ENCODE measurements at regions not wholly inside any gene's neighbourhood (a gene's known extent, or its start where the extent isn't known, plus 50 kb on each side); places are given as distances from the start of the nearest gene placed in this dataset.
"Not testable (repeated sequence)": the region's sequence is repeated elsewhere in the genome, so short reads cannot be mapped to it uniquely, and the experiment has no call there.

DNA sequence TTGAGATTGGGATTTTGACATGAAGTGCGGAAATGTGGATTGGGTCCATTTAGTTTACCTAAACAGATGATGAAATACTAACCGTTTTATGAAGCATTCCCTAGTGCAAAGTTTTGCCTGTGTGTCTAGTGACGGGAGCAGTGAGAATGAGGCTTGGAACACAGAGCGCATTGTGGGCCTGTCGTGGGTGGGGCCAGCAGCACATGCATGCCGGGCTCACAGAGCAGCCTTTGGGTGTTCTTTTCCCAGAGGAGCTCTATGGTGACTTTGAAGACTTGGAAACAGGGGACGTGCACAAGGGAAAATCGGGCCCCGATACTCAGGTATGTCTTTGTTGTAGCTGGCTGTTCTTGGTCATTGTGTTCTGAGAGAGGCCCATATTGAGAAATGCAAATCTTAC is 388.1 kb downstream of the GOLGA6L6 start:
- not testable (repeated sequence) for H3K4me3 ChIP-seq (ENCODE audit: low read depth, low read length)

DNA sequence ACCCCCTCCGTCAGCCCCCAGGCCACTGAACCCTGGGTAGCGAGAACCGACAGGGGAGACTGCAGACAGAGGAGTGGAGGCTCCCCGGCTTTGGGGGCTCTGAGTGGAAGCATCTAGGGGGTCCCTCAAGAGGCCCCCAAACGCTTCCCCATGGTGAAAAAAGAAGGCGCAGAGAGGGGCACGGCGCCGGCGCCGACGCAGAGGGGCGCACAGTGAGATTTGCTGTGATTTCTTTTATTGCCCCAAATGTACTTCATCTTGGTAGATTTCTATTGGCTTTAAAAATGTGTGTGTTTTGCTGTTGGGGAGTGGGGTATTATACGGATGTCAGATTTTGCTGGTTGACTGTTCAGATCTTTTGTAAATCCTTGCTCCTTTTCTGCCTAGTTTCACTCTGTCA is 392.9 kb downstream of the GOLGA6L6 start:
- not testable (repeated sequence) for H3K4me3 ChIP-seq (ENCODE audit: low read depth, low read length)

DNA sequence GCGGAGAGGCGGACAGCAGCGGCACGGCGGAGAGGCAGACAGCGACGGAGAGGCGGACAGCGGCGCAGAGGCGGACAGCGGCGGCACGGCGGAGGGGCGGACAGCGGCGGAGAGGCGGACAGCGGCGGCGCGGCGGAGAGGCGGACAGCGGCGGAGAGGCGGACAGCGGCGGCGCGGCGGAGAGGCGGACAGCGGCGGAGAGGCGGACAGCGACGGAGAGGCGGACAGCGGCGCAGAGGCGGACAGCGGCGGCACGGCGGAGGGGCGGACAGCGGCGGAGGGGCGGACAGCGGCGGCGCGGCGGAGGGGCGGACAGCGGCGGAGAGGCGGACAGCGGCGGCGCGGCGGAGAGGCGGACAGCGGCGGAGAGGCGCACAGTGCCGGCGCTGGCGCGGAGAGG is 393.6 kb downstream of the GOLGA6L6 start:
- not testable (repeated sequence) for H3K4me3 ChIP-seq (ENCODE audit: low read depth, low read length)

DNA sequence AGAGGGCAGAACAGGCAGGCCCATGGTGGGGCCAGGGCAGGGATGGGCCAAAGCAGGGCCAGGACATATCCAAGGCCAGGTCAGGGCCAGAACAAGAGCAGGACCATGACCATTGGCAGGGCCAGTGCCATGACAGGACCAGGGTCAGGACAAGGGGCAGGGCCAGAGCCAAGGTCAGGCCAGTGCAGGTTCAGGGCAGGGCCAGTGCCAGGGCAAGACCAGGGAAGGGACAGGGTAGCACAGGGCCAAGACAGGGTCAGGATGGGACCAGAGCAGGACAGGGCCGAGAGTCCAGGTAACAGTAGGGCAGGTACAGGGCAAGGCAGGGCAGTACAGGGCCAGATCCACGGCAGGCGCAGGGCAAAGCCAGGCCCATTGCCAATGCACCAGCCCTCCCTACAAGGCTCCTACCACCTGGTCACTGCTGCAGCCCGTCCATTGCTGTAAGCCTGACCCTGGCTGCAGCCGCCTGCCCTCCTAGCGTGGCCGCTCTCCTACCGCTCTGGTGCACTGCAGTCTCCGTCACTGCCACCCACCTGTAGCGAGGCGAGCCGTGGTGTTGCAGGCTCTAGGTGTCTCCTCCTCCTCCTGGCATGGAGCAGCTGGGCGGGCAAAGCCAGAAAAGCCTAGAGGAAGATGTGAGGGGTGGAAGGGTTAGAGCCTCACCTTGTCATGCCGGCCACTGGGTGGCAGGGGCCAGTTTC is 397.1 kb downstream of the GOLGA6L6 start:
- H3K4me3 ChIP-seq (ENCODE audit: low read depth, low read length), result not testable (repeated sequence)

DNA sequence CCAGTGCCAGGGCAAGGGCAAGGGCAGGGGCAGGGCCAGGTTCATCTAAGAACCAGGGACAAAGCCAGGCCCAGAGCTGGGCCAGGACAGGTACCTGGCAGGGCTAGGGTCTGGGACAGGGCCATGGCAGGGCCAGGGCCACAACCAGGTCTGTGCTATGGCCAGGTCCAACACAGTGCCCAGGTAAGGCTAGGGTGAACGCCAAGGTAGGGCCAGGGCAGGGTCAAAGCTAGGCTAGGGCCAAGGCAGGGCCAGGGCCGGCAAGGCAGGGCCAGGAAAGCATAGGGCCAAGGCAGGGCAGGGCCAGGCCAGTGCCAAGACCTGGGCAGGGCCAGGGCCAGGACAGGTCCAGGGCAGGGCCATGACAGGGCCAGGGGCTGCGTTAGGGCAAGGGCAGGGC is 398.7 kb downstream of the GOLGA6L6 start:
- not testable (repeated sequence) for H3K4me3 ChIP-seq (ENCODE audit: low read depth, low read length)

DNA sequence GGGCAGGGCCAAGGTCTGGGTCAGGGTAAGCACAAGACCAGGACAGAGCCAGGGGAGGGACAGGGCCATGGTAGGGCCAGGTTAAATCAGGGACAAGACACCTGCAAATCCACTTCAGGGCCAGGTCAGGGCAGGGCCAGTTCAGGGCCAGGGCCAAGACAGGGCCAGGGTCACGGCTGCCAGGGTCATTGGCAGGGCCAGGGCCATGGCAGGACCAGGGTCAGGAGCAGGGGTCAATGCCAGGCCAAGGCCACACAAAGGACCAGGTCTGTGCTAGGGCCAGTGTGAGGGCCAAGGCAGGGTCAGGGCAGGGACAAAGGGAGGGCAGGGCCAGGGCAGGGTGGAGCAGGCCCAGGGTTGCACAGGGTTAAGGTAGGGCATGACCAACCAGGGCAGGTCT is 399.2 kb downstream of the GOLGA6L6 start:
- not testable (repeated sequence) for H3K4me3 ChIP-seq (ENCODE audit: low read depth, low read length)

DNA sequence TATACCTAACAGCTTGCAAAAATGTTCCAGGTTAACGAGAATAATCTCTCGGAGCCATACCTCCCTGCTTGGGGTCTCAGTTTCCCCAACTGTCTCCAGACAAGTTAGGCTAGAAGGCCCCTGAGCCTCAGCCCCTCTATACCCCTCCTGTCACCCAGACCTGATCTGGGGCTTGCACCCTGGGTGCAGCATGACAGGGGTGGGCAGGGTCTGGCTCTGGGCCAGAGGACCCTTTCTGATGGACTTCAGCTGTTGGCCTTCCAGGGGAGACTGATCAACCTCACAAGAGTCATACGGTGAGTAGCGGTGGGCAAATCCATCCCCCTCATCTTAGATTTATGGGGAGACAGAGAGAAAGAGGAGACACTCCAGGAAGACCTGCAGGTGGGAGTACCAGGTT is 416.9 kb downstream of the GOLGA6L6 start:
- not testable (repeated sequence) for H3K4me3 ChIP-seq (ENCODE audit: low read depth, low read length)

DNA sequence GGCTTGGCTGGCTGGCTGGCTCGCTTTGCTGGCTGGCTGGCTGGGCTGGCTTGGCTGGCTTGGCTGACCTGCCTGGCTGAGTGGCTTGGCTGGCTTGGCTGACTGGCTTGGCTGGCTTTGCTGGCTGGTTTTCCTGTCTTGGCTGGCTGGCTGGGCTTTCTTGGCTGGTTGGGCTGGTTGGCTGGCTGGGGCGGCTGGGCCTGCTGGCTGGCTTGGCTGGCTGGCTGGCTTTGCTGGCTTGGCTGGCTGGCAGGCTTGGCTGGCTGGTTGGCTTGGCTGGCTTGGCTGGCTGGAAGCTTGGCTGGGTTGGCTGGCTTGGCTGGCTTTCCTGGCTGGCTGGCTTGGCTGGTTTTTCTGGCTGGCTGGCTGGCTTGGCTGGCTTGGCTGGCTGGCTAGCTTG is 435.6 kb downstream of the GOLGA6L6 start:
- TF ChIP-seq, protein P1, sequence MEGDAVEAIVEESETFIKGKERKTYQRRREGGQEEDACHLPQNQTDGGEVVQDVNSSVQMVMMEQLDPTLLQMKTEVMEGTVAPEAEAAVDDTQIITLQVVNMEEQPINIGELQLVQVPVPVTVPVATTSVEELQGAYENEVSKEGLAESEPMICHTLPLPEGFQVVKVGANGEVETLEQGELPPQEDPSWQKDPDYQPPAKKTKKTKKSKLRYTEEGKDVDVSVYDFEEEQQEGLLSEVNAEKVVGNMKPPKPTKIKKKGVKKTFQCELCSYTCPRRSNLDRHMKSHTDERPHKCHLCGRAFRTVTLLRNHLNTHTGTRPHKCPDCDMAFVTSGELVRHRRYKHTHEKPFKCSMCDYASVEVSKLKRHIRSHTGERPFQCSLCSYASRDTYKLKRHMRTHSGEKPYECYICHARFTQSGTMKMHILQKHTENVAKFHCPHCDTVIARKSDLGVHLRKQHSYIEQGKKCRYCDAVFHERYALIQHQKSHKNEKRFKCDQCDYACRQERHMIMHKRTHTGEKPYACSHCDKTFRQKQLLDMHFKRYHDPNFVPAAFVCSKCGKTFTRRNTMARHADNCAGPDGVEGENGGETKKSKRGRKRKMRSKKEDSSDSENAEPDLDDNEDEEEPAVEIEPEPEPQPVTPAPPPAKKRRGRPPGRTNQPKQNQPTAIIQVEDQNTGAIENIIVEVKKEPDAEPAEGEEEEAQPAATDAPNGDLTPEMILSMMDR (IDR thresholded peaks at IDR 0.05; ENCODE audit: borderline replicate concordance, insufficient read depth, low read depth, low read length), result no peak
- no peak overlapping the region for H3K4me3 ChIP-seq (ENCODE audit: low read depth, low read length)

DNA sequence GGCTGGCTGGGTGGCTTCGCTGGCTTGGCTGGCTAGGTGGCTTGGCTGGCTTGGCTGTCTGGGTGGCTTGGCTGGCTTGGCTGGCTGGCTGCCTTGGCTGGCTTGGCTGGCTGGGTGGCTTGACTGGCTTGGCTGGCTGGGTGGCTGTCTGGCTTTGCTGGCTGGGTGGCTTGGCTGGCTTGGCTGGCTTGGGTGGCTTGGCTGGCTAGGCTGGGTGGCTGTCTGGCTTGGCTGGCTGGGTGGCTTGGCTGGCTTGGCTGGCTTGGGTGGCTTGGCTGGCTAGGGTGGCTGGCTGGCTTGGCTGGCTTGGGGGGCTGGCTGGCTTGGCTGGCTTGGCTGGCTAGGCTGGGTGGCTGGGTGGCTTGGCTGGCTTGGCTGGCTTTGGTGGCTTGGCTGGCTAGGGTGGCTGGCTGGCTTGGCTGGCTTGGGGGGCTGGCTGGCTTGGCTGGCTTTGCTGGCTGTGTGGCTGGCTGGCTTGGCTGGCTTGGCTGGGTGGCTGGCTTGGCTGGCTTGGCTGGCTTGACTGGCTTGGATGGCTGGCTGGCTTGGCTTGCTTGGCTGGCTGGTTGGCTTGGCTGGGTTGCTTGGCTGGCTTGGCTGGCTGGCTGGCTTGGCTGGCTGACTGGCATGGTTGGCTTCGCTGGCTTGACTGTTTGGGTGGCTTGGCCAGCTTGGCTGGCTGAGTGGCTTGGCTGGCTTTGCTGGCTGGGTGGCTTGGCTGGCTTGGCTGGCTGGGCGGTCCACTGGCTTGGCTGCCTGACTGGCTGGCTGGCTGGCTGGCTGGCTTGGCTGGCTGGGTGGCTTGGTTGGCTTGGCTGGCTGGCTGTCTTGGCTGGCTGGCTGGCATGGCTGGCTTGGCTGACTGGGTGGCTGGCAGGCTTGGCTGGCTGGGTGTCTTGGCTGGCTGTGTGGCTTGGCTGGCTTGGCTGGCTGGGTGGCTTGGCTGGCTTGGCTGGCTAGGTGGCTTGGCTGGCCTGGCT is 436.3 kb downstream of the GOLGA6L6 start:
- H3K4me3 ChIP-seq (ENCODE audit: low read depth, low read length), result not testable (repeated sequence)

DNA sequence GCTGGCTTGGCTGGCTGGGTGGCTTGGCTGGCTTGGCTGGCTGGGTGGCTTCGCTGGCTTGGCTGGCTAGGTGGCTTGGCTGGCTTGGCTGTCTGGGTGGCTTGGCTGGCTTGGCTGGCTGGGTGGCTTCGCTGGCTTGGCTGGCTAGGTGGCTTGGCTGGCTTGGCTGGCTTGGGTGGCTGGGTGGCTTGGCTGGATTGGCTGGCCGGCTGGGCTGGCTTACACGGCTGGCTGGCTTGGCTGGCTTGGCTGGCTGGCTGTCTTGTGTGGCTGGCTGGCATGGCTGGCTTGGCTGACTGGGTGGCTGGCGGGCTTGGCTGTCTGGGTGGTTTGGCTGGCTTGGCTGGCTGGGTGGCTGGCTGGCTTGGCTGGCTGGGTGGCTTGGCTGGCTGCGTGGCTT is 437.0 kb downstream of the GOLGA6L6 start:
- H3K4me3 ChIP-seq (ENCODE audit: low read depth, low read length), result not testable (repeated sequence)

DNA sequence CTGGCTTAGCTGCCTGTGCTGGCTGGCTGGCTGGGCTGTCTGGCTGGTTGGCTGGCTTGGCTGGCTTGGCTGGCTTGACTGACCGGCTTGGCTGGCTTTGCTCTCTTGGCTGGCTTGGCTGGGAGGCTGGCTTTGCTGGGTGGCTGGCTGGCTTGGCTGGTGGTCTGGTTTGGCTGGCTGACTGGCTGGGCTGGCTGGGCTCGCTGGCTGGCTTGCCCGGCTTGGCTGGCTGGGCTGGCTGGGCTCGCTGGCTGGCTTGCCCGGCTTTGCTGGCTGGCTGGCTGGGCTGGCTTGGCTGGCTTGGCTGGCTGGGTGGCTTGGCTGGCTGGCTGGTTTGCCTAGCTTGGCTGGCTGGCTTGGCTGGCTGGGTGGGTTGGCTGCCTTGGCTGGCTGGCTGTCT is 438.7 kb downstream of the GOLGA6L6 start:
- H3K4me3 ChIP-seq (ENCODE audit: low read depth, low read length), result not testable (repeated sequence)

DNA sequence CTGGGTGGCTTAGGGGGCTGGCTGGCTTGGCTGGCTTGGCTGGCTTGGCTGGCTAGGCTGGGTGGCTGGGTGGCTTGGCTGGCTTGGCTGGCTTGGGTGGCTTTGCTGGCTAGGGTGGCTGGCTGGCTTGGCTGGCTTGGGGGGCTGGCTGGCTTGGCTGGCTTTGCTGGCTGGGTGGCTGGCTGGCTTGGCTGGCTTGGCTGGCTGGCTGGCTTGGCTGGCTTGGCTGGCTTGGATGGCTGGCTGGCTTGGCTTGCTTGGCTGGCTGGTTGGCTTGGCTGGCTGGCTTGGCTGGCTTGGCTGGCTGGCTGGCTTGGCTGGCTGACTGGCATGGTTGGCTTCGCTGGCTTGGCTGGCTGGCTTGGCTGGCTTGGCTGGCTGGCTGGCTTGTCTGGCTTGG is 439.4 kb downstream of the GOLGA6L6 start:
- not testable (repeated sequence) for H3K4me3 ChIP-seq (ENCODE audit: low read depth, low read length)

DNA sequence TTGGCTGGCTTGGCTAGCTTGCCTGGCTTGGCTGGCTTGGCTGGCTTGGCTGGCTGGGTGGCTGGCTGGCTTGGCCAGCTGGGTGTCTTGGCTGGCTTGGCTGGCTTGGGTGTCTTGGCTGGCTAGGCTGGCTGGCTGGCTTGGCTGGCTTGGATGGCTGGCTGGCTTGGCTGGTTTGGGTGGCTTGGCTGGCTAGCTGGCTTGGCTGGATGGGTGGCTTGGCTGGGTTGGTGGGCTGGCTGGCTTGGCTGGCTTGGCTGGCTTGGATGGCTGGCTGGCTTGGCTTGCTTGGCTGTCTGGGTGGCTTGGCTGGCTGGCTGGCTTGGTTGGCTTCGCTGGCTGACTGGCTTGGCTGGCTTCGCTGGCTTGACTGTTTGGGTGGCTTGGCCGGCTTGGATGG is 440.3 kb downstream of the GOLGA6L6 start:
- H3K4me3 ChIP-seq (ENCODE audit: low read depth, low read length), result not testable (repeated sequence)

DNA sequence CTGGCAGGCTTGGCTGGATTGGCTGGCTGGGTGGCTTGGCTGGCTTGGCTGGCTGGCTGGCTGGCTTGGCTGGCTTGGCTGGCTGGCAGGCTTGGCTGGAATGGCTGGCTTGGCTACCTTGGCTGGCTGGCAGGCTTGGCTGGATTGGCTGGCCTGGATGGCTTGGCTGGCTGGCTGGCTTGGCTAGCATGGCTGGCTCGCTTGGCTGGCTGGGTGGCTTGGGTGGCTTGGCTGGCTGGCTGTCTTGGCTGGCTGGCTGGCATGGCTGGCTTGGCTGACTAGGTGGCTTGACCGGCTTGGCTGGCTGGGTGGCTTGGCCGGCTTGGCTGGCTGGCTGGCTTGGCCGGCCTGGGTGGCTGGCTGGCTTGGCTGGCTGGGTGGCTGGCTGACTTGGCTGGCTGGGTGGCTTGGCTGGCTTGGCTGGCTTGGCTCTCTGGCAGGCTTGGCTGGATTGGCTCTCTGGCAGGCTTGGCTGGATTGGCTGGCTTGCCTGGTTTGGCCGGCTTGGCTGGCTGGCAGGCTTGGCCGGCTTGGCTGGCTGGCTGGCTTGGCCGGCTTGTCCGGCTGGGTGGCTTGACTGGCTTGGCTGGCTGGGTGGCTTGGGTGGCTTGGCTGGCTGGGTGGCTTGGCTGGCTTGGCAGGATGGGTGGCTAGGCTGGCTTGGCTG is 440.9 kb downstream of the GOLGA6L6 start:
- not testable (repeated sequence) for H3K4me3 ChIP-seq (ENCODE audit: low read depth, low read length)

DNA sequence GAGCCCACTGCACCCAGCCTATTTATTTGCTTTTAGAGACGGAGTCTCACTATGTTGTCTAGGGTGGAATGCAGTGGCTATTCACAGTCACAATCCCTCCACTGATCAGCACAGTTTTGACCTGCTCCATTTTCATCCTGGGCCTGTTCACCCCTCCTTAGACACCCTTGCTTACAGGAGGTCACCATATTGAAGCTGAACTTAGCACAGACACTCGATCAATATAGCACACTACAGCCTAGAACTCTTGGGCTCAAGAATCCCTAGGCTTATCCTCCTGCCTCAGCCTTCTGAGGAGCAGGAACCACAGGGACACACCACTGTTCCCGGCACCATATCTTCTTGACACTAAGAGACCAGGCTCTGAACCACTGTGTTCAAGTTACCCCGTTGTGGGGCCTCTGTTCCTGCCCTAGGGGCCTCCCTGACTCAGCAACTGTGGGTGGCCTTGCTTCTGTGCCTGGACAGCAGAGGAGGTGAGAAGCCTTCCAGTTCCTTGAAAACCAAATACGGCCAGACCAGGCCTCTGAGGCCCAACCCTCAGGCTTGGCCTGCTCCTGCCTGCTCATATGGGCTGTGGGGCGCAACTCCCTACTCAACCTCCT is 445.8 kb downstream of the GOLGA6L6 start:
- H3K4me3 ChIP-seq (ENCODE audit: low read depth, low read length), result not testable (repeated sequence)

DNA sequence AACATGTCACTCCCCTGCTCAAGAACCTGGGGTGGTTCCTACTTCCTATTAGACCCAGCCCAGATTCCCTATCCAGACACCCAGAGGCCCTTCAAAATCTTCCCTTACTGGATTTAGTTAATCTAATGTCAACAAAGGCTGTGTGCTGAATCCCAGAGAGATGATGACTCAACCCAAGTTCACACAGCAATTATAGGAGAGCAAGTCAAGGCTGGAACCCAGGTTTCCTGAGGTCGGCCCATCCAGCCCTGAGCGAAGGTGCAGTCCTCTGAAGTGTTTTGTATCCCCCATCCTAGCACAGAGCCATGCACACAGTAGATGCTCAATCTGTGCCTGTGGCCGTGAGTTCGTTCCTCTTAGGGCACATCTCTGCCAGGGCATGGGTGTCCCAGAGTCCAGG is 452.1 kb downstream of the GOLGA6L6 start:
- H3K4me3 ChIP-seq (ENCODE audit: low read depth, low read length), result not testable (repeated sequence)

DNA sequence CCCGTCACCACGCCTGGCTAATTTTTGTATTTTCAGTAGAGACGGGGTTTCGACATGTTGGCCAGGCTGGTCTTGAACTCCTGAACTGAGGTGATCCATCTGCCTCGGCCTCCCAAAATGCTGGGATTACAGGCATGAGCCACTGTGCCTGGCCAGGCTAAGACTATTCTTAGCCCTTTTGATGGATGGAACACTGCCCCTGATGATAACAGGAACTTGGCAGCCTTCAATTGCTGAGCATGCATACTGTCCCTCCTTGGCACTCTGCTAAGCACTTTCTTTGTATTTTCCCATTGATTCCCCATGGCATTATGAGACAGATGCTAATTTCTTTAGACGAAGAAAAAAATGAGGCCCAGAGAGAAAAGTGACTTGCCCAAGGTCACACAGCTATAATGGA is 457.6 kb downstream of the GOLGA6L6 start:
- H3K4me3 ChIP-seq (ENCODE audit: low read depth, low read length), result not testable (repeated sequence)

DNA sequence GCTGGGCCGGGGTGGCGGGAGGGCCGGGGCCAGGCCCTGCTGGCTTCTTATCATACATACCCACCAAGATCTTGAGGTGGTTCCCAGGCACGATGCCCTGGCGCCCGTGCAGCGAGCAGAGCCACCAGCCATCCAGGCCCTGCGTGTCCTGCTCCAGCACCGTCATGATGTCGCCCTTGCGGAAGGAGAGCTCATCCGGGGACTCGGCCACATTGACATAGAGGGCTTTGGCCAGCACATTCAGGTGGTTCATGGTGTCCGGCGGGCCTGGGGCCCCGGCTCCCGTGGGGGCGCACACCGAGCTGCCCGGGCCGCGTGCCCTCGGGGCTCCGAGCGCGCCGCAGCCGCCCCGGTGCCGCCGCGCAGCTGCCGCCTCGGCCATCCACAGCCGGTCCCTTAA is 467.5 kb downstream of the GOLGA6L6 start:
- not testable (repeated sequence) for H3K4me3 ChIP-seq (ENCODE audit: low read depth, low read length)

DNA sequence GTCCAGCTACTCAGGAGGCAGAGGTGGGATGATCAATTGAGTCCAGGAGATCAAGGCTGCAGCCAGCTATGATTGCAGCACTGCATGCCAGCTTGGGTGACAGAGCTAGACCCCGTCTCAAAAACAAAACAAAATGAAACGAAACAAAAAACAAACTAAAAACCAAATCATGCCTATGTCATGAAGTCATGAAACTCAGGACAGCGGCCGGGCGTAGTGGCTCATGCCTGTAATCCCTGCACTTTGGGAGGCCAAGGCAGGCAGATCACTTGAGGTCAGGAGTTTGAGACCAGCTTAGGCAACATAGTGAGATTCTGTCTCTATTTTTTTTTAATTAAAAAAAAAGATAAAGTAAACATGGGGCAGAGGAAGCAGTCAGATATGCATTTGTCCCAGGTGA is 472.6 kb downstream of the GOLGA6L6 start:
- H3K4me3 ChIP-seq (ENCODE audit: low read depth, low read length), result not testable (repeated sequence)
